ENCODE measurements at regions not wholly inside any gene's neighbourhood (a gene's known extent, or its start where the extent isn't known, plus 50 kb on each side); places are given as distances from the start of the nearest gene placed in this dataset.
"Not testable (repeated sequence)": the region's sequence is repeated elsewhere in the genome, so short reads cannot be mapped to it uniquely, and the experiment has no call there.

DNA sequence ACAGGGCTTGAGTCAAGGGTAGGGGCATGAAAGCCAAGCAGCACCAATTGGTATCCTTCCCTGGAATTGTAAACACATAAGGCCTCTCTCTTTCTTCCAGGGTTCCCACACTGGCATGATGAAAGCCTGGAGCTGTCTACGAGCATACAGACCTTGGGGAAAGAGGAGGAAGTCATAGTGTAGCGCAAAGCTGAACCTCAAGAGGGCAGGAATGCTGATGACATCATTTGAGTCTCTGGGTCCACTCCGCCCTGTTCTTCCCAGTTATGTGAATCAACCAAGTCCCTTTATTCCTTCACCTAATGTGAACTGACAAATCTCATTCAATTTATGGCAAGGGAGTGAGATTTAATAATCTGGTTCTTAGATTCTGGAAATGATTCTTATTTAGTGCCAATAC, 266.4 kb upstream of the NCAM1 start:
- H3K4me3 ChIP-seq (ENCODE audit: low read depth, low read length), result no peak overlapping the region
- no peak for TF ChIP-seq CTCF (IDR thresholded peaks at IDR 0.05; ENCODE audit: borderline replicate concordance, insufficient read depth, low read depth, low read length)

DNA sequence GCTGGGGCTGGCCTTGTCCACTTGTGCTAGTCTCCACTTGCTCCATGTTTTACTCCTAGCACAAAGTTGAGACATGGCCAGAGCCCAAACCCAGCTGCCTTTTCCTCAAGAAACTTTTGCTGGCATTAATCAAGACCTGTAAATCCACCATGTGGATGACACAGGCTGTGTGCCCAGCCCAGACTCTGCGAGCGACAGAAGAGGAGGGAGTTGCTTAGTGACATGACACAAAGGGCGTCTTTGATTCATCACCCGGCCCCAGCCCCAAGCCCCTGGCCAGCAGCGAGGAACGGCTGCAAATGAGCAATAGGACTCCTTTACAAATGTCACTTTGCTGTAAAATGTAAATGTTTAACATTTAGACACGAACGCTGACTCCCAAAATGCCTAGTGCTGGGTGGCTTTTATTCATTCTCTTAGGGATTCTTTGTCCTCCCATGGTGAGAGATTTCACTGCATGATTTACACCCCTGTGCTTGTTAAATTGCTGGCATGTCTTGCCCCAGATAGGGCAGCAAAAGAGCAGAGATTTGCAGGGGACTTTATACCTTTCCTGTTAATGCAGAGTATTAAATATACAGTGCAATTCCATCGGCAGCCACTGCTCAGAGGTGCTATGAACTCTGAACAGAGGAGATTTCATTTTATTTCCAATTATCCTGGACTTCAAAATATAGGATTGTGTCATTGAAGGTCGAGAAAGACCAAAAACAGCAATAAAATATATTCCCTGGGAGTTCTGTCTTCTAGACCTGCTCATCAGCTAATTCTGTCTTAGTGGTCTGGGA, 263.6 kb upstream of the NCAM1 start:
- TF ChIP-seq CTCF (IDR thresholded peaks at IDR 0.05; ENCODE audit: borderline replicate concordance, insufficient read depth, low read depth, low read length), result no peak
- H3K4me3 ChIP-seq (ENCODE audit: low read depth, low read length), result no peak overlapping the region

GRCh38 chr11:112705148-112705547, 256.1 kb upstream of the NCAM1 start:
- TF ChIP-seq CTCF (IDR thresholded peaks at IDR 0.05; ENCODE audit: borderline replicate concordance, insufficient read depth, low read depth, low read length), result no peak

DNA sequence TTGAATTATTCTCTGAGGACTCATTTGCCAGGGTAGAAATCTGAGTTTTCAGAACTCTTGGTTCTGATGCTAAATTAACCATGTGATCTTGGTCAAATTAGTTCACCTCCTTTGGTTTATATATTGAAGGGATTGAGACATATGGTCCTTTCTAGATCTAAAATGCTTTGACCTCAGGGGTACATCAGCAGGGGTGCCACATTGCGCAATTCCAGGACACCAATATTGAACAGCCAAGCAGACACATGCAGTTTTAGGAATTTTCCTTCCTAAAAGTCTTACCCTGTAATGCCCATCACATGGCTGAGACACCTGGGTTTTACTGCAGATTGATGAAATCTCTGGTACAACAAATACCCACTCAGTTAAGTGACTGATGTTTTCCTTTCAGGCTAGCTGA, 254.4 kb upstream of the NCAM1 start:
- no peak for TF ChIP-seq CTCF (IDR thresholded peaks at IDR 0.05; ENCODE audit: borderline replicate concordance, insufficient read depth, low read depth, low read length)
- H3K4me3 ChIP-seq (ENCODE audit: low read depth, low read length), result no peak overlapping the region

More at GRCh38 chr11:112705148-112705547, 256.1 kb upstream of the NCAM1 start:
- H3K4me3 ChIP-seq (ENCODE audit: low read depth, low read length), result no peak overlapping the region

DNA sequence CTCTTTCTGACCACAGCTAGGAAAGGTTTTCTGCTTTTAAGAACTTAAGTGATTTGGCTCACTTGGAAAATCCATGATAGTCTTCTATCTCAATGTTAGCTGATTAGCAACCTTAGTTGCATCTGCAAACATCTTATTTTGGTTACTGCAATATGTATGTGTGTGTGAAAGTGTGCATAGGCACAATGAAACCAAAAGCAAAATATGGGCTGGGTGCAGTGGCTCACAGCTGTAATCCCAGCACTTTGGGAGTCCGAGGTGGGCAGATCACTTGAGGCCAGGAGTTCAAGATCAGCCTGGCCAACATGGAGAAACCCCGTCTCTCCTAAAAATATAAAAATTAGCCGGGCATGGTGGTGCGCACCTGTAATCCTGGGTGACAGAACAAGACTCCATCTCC, 246.9 kb upstream of the NCAM1 start:
- H3K4me3 ChIP-seq (ENCODE audit: low read depth, low read length), result not testable (repeated sequence)

DNA sequence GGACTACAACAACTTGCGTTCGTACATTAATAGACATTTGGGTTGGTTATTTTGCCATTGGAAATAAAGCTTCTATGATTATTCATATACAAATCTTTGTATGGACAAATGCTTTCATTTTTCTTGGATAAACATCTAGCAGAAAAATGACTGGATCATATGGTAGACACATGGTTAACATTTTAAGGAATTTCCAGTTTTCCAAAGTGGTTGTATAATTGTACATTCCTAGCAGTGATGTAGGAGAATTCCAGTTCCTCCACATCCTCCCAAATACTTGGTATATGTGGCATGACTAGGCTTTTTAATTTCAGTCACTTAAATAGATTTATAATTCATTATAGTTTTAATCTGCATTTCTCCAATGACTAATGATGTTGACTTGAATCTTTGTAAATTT, 246.2 kb upstream of the NCAM1 start:
- no peak overlapping the region for H3K4me3 ChIP-seq (ENCODE audit: low read depth, low read length)
- no peak for TF ChIP-seq CTCF (IDR thresholded peaks at IDR 0.05; ENCODE audit: borderline replicate concordance, insufficient read depth, low read depth, low read length)

GRCh38 chr11:112718483-112718882, 242.7 kb upstream of the NCAM1 start:
- no peak overlapping the region for H3K4me3 ChIP-seq (ENCODE audit: low read depth, low read length)
- TF ChIP-seq CTCF (IDR thresholded peaks at IDR 0.05; ENCODE audit: borderline replicate concordance, insufficient read depth, low read depth, low read length), result no peak
